ENCODE measurements at regions not wholly inside any gene's neighbourhood (a gene's known extent, or its start where the extent isn't known, plus 50 kb on each side); places are given as distances from the start of the nearest gene placed in this dataset.

GRCh38 chr1:34436836-34437235 is 260.1 kb downstream of the C1orf94 start:
- Histone ChIP-seq H3K9ac (ENCODE audit: low read depth in 1 of 2, low read length in 2 of 2) (no peak overlapping the region), H3K9me3 (ENCODE audit: control insufficient read depth in 4 of 4, low read length in 3 of 4) (no peaks in the 10 kb centered on the region), H3K27ac (ENCODE audit: low read depth in 1 of 2, low read length in 2 of 2) (no peak overlapping the region), H3K4me3 (ENCODE audit: low read depth in 1 of 3, low read length in 3 of 3) (no peak overlapping the region), H3K36me3 (ENCODE audit: control insufficient read depth in 4 of 4, insufficient read depth in 3 of 4, low read depth in 1 of 4, low read length in 3 of 4) (no peaks in the 10 kb centered on the region), H3K4me1 (ENCODE audit: control insufficient read depth in 4 of 4, insufficient read depth in 4 of 4, low read length in 3 of 4) (no peaks in the 10 kb centered on the region), H3K27me3 (ENCODE audit: control insufficient read depth in 4 of 4, insufficient read depth in 4 of 4, low read length in 3 of 4) (peaks cover 0 to 4% (median 0%) of the 10 kb centered on the region in 4 donors)
- no peak for DNase-seq (ENCODE audit: low spot score)
- TF ChIP-seq MAX (IDR thresholded peaks at IDR 0.05) (no peak), JUND (IDR thresholded peaks at IDR 0.05) (no peak), YY1 (IDR thresholded peaks at IDR 0.05) (no peak), ZBTB33 (IDR thresholded peaks at IDR 0.05) (no peak), SP1 (IDR thresholded peaks at IDR 0.05) (no peak), ATF3 (IDR thresholded peaks at IDR 0.05) (no peak), TAF1 (conservative IDR thresholded peaks at IDR 0.05) (no peak), RAD21 (IDR thresholded peaks at IDR 0.05) (no peak)
- WGBS = 60% methylated on average over 3 of the region's 3 CpGs

GRCh38 chr1:34441259-34442069 is 264.8 kb downstream of the C1orf94 start:
- Histone ChIP-seq H3K36me3 (ENCODE audit: control insufficient read depth in 4 of 4, insufficient read depth in 3 of 4, low read depth in 1 of 4, low read length in 3 of 4) (no peaks in the 10 kb centered on the region), H3K9me3 (ENCODE audit: control insufficient read depth in 4 of 4, low read length in 3 of 4) (no peaks in the 10 kb centered on the region), H3K4me3 (ENCODE audit: low read depth in 1 of 3, low read length in 3 of 3) (no peak overlapping the region), H3K4me1 (ENCODE audit: control insufficient read depth in 4 of 4, insufficient read depth in 4 of 4, low read length in 3 of 4) (no peaks in the 10 kb centered on the region), H3K9ac (ENCODE audit: low read depth in 1 of 2, low read length in 2 of 2) (no peak overlapping the region), H3K27me3 (ENCODE audit: control insufficient read depth in 4 of 4, insufficient read depth in 4 of 4, low read length in 3 of 4) (peaks cover 0 to 4% (median 0%) of the 10 kb centered on the region in 4 donors), H3K27ac (ENCODE audit: low read depth in 1 of 2, low read length in 2 of 2) (no peak overlapping the region)
- WGBS = 55% methylated on average over 19 of the region's 19 CpGs
- DNase-seq (ENCODE audit: low spot score) = no peak
- TF ChIP-seq RAD21 (IDR thresholded peaks at IDR 0.05) (no peak), MAX (IDR thresholded peaks at IDR 0.05) (no peak), FOXA2 (IDR thresholded peaks at IDR 0.05) (no peak), FOXA1 (IDR thresholded peaks at IDR 0.05) (no peak), TAF1 (conservative IDR thresholded peaks at IDR 0.05) (no peak), YY1 (IDR thresholded peaks at IDR 0.05) (no peak), RXRA (IDR thresholded peaks at IDR 0.05) (no peak), NR2F2 (IDR thresholded peaks at IDR 0.05) (no peak), HNF4A (conservative IDR thresholded peaks at IDR 0.05) (no peak), CTCF (IDR thresholded peaks at IDR 0.05; ENCODE audit: low read depth, low read length, missing input control) (no peak), SP1 (IDR thresholded peaks at IDR 0.05) (no peak), HNF4G (IDR thresholded peaks at IDR 0.05) (no peak)

Data from liver (tissue), 8 donors.